OCI-LY7 (cell line): ENCODE measurements at regions not wholly inside any gene's neighbourhood (a gene's known extent, or its start where the extent isn't known, plus 50 kb on each side); places are given as distances from the start of the nearest gene placed in this dataset.

ENCODE experiments used
- BruUV-seq: library from RNA; stranded (reverse); fragments of 400-500 nt; replicated peaks from 2 replicates; lab custom pipeline; 2021; lab: Mats Ljungman, UMichigan
- CTCF ChIA-PET: fragments of 300-600 bp; sonication (Branson Sonifier 250); formaldehyde crosslinking; loops from one replicate; lab custom pipeline; 2022; ENCODE audit warnings: antibody characterized with exemption; ENCODE audit not compliant: unreplicated experiment; lab: Charles Lee
- POLR2A ChIA-PET: fragments of 300-600 bp; sonication (Branson Sonifier 250); formaldehyde crosslinking; loops from one replicate; lab custom pipeline; 2022; ENCODE audit warnings: antibody characterized with exemption; lab: Charles Lee
- DNase-seq: peaks from one replicate; pipeline ENCODE4 v3.0.0-alpha.2; 2015; ENCODE audit warnings: low spot score
- H2AFZ ChIP-seq: fragments of 200-600 bp; sonication (generic), shearing (Covaris generic); 2 replicates; pipeline ENCODE4 v1.6.1; 2014; ENCODE audit warnings: mild to moderate bottlenecking, antibody characterized with exemption, low read length, moderate library complexity
- H3K27ac ChIP-seq: fragments of 200-600 bp; sonication (generic); 2 replicates; pipeline ENCODE4 v1.5.1; 2014; ENCODE audit warnings: mixed run types, low read depth, mild to moderate bottlenecking, moderate library complexity, low read length, inconsistent platforms; ENCODE audit not compliant: poor library complexity, severe bottlenecking
- H3K36me3 ChIP-seq: fragments of 200-600 bp; sonication (generic); 2 replicates; pipeline ENCODE4 v1.6.1; 2014; ENCODE audit warnings: mild to moderate bottlenecking, antibody characterized with exemption, low read length, moderate library complexity, mixed read lengths; ENCODE audit not compliant: insufficient read depth
- H3K4me1 ChIP-seq: fragments of 200-600 bp; sonication (generic); 2 replicates; pipeline ENCODE4 v1.5.1; 2014; ENCODE audit warnings: mild to moderate bottlenecking, low read length; ENCODE audit not compliant: insufficient read depth, poor library complexity, severe bottlenecking
- H3K4me2 ChIP-seq: fragments of 200-600 bp; sonication (generic); 2 replicates; pipeline ENCODE4 v1.6.1; 2014; ENCODE audit warnings: mild to moderate bottlenecking, low read length
- H3K4me3 ChIP-seq: fragments of 200-600 bp; sonication (generic); 2 replicates; pipeline ENCODE4 v1.5.1; 2014; ENCODE audit warnings: mild to moderate bottlenecking, low read depth, low read length; ENCODE audit not compliant: poor library complexity, severe bottlenecking
- H3K79me2 ChIP-seq: fragments of 200-600 bp; sonication (generic); 2 replicates; pipeline ENCODE4 v1.6.1; 2016; ENCODE audit warnings: low read depth, mild to moderate bottlenecking, low read length, moderate library complexity, mixed read lengths; ENCODE audit not compliant: insufficient read depth
- H3K9me2 ChIP-seq: fragments of 200-600 bp; sonication (generic); 2 replicates; pipeline ENCODE4 v1.6.1; 2016; ENCODE audit warnings: mild to moderate bottlenecking, low read length, mixed read lengths; ENCODE audit not compliant: insufficient read depth
- H3K9me3 ChIP-seq: fragments of 200-600 bp; sonication (generic); 2 replicates; pipeline ENCODE4 v1.6.1; 2014; ENCODE audit warnings: mild to moderate bottlenecking, mixed run types, low read length, mixed read lengths
- H4K20me1 ChIP-seq: fragments of 200-600 bp; sonication (generic); 2 replicates; pipeline ENCODE4 v1.6.1; 2014; ENCODE audit warnings: mild to moderate bottlenecking, antibody characterized with exemption, low read length, moderate library complexity, mixed read lengths; ENCODE audit not compliant: insufficient read depth
- CTCF ChIP-seq: fragments of 200-600 bp; sonication (generic); conservative IDR thresholded peaks from 2 replicates; pipeline ENCODE4 v1.5.1; 2014; ENCODE audit warnings: mild to moderate bottlenecking, antibody characterized with exemption, low read length, moderate library complexity, mixed read lengths
- EZH2phosphoT487 ChIP-seq: fragments of 200-600 bp; sonication (generic); IDR thresholded peaks from 2 replicates; pipeline ENCODE4 v1.6.1; 2018; ENCODE audit warnings: low read depth, borderline replicate concordance, mild to moderate bottlenecking, mixed run types, antibody characterized with exemption, low read length, moderate library complexity, mixed read lengths
- intact Hi-C: fragments of 100-400 bp; cut with micrococcal nuclease; formaldehyde crosslinking; loops from one replicate; pipeline ENCODE4 v1.10.0; 2022; ENCODE audit not compliant: unreplicated experiment

DNA sequence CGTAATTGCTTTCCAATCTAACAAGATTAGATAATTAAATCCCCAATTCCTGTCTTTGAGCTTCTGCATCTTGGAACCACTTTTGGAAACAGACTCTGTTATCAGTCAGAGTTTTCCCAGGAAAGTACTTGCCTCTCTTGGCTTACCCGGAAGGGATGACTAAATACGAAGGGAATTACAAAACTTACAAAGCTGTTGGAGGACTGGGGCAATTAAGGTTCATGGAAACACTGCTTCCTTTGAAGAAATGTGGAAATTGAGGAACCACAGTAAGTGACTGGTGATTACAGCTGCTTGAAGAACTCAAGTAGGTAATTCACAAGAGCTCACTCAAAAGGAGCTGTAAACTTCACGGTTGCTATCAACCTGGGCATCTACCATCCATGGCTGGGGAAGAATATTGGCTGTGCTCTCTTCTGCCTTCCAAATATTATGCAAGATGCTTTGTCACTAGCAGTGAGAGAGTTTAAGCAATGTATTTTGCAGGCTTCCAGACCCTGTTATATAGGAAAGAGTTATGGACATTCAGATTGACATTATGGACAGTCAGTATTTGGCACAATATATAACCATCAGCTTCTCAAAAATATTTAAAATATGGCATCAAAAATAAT, 104.6 kb upstream of the MAN2A1 start:
- H3K36me3 ChIP-seq: no peaks in the 10 kb centered on the region
- no peaks in the 10 kb centered on the region for H3K9me2 ChIP-seq
- no peaks in the 10 kb centered on the region for H3K79me2 ChIP-seq
- ChIA-PET POLR2A (no interaction called here), CTCF (no interaction called here)
- H3K4me3 ChIP-seq: no peak overlapping the region
- no peak overlapping the region for H3K27ac ChIP-seq
- TF ChIP-seq CTCF (no peak), EZH2phosphoT487 (no peak)
- no peak overlapping the region for H3K4me2 ChIP-seq
- no peaks in the 10 kb centered on the region for H3K9me3 ChIP-seq
- DNase-seq: no peak
- H4K20me1 ChIP-seq: no peaks in the 10 kb centered on the region
- no TSS peak for BruUV-seq
- no peaks in the 10 kb centered on the region for H3K4me1 ChIP-seq
- H2AFZ ChIP-seq: no peak overlapping the region
- intact Hi-C loops: no loop called here

- no peaks in the 10 kb centered on the region for H4K20me1 ChIP-seq
- DNase-seq: no peak
- no peak overlapping the region for H3K27ac ChIP-seq
- no peak overlapping the region for H2AFZ ChIP-seq
- ChIA-PET CTCF (no interaction called here), POLR2A (interaction anchor here (0.9 kb wide), 1 partner anchor 20 kb away, joined by 3 read pairs; no protein-coding TSS in a partner anchor)
- H3K36me3 ChIP-seq: no peaks in the 10 kb centered on the region
- H3K9me2 ChIP-seq: no peaks in the 10 kb centered on the region
- no peaks in the 10 kb centered on the region for H3K4me1 ChIP-seq
- TF ChIP-seq CTCF (no peak), EZH2phosphoT487 (no peak)
- no peaks in the 10 kb centered on the region for H3K9me3 ChIP-seq
- BruUV-seq: no TSS peak
- H3K79me2 ChIP-seq: no peaks in the 10 kb centered on the region
- no peak overlapping the region for H3K4me2 ChIP-seq
- intact Hi-C loops: no loop called here
- no peak overlapping the region for H3K4me3 ChIP-seq
Observed at GRCh38 chr5:109580225-109580624, 109.5 kb upstream of the MAN2A1 start.

DNA sequence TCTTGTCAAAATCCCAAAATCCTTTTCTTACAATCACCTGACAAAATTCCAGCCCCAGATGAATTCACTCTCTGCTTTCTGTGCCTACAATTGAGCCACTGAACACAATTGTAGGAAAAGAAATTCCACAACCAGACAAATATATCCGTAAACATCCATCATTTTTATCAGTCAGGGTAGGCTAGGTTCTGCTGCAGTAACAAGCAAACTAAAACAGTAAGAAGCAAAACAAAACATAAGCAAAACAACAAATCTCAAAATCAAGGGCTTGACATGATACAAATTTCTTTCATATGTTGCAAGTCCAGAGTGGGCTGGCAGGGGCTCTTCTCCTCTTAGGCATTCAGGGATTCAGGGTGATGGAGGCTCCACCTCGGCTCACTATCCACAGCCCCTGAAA, 114.2 kb upstream of the MAN2A1 start:
- no peaks in the 10 kb centered on the region for H3K9me3 ChIP-seq
- H3K4me1 ChIP-seq: no peaks in the 10 kb centered on the region
- no peaks in the 10 kb centered on the region for H4K20me1 ChIP-seq
- no peak overlapping the region for H3K4me2 ChIP-seq
- H3K9me2 ChIP-seq: no peaks in the 10 kb centered on the region
- no peaks in the 10 kb centered on the region for H3K36me3 ChIP-seq
- TF ChIP-seq CTCF (no peak), EZH2phosphoT487 (no peak)
- ChIA-PET CTCF (no interaction called here), POLR2A (no interaction called here)
- H3K79me2 ChIP-seq: no peaks in the 10 kb centered on the region
- intact Hi-C loops: no loop called here
- no peak overlapping the region for H3K27ac ChIP-seq
- no TSS peak for BruUV-seq
- DNase-seq: no peak
- H3K4me3 ChIP-seq: no peak overlapping the region
- H2AFZ ChIP-seq: no peak overlapping the region
